HG02642 (cell line): ENCODE measurements at regions not wholly inside any gene's neighbourhood (a gene's known extent, or its start where the extent isn't known, plus 50 kb on each side); places are given as distances from the start of the nearest gene placed in this dataset.

ENCODE experiments used
- ATAC-seq: cut with Tn5 transposase; IDR thresholded peaks from one replicate; pipeline ENCODE4 v1.9.1; 2021; ENCODE audit warnings: mild to moderate bottlenecking; ENCODE audit not compliant: unreplicated experiment, poor library complexity

- no peak for ATAC-seq
These were observed 875.4 kb downstream of the MCTP2 start for GRCh38 chr15:95106801-95107200.

GRCh38 chr15:95108673-95109072, 877.3 kb downstream of the MCTP2 start:
- no peak for ATAC-seq

- ATAC-seq, result no peak
These were observed 880.6 kb downstream of the MCTP2 start for GRCh38 chr15:95111969-95112368.

GRCh38 chr15:95113041-95113440, 881.7 kb downstream of the MCTP2 start:
- no peak for ATAC-seq

- no peak for ATAC-seq
These were observed 887.8 kb downstream of the MCTP2 start for GRCh38 chr15:95119041-95119610.

- no peak for ATAC-seq
These were observed 889.2 kb downstream of the MCTP2 start for GRCh38 chr15:95120595-95120994.

GRCh38 chr15:95121191-95121590, 889.8 kb downstream of the MCTP2 start:
- ATAC-seq, result no peak

GRCh38 chr15:95125803-95126202, 894.4 kb downstream of the MCTP2 start:
- ATAC-seq, result no peak

GRCh38 chr15:95127356-95127755, 896.0 kb downstream of the MCTP2 start:
- ATAC-seq, result no peak

GRCh38 chr15:95129574-95129973, 898.2 kb downstream of the MCTP2 start:
- ATAC-seq, result no peak

- no peak for ATAC-seq
These were observed 899.8 kb downstream of the MCTP2 start for GRCh38 chr15:95131131-95131556.

- ATAC-seq, result no peak
These were observed 901.4 kb downstream of the MCTP2 start for GRCh38 chr15:95132774-95133173.

- ATAC-seq, result no peak
These were observed 903.2 kb downstream of the MCTP2 start for GRCh38 chr15:95134431-95135110.

- no peak for ATAC-seq
These were observed 907.4 kb downstream of the MCTP2 start for GRCh38 chr15:95138604-95139270.

GRCh38 chr15:95141486-95141885, 910.1 kb downstream of the MCTP2 start:
- no peak for ATAC-seq

- no peak for ATAC-seq
These were observed 911.2 kb downstream of the MCTP2 start for GRCh38 chr15:95142531-95142930.

GRCh38 chr15:95146481-95146880, 915.1 kb downstream of the MCTP2 start:
- ATAC-seq, result no peak

GRCh38 chr15:95148183-95148582, 916.8 kb downstream of the MCTP2 start:
- ATAC-seq, result no peak

- no peak for ATAC-seq
These were observed 917.7 kb downstream of the MCTP2 start for GRCh38 chr15:95149036-95149435.

GRCh38 chr15:95149771-95150170, 918.4 kb downstream of the MCTP2 start:
- ATAC-seq, result no peak

- ATAC-seq, result no peak
These were observed 919.1 kb downstream of the MCTP2 start for GRCh38 chr15:95150466-95150865.

- no peak for ATAC-seq
These were observed 921.4 kb downstream of the MCTP2 start for GRCh38 chr15:95152741-95153140.
